SU-DHL-6 (cell line): ENCODE measurements at regions not wholly inside any gene's neighbourhood (a gene's known extent, or its start where the extent isn't known, plus 50 kb on each side); places are given as distances from the start of the nearest gene placed in this dataset.
"Not testable (repeated sequence)": the region's sequence is repeated elsewhere in the genome, so short reads cannot be mapped to it uniquely, and the experiment has no call there.

Experiments
- H2AFZ ChIP-seq: fragments of 200-600 bp; sonication (generic); 2 replicates; pipeline ENCODE4 v1.6.1; 2014; ENCODE audit warnings: low read depth, mild to moderate bottlenecking, moderate library complexity, mixed read lengths, antibody characterized with exemption, low read length; ENCODE audit not compliant: severe bottlenecking
- H3F3A ChIP-seq: fragments of 200-600 bp; shearing (Covaris generic); 2 replicates; pipeline ENCODE4 v1.6.0; 2016; ENCODE audit warnings: antibody characterized with exemption, mild to moderate bottlenecking; ENCODE audit not compliant: insufficient read depth
- H3K27ac ChIP-seq: fragments of 200-600 bp; sonication (generic); 2 replicates; pipeline ENCODE4 v1.5.1; 2016; ENCODE audit warnings: low read depth, mild to moderate bottlenecking, low read length, moderate library complexity, mixed read lengths
- H3K27me3 ChIP-seq: fragments of 200-600 bp; sonication (generic), shearing (Covaris generic); 2 replicates; pipeline ENCODE4 v1.6.0; 2014; ENCODE audit warnings: mild to moderate bottlenecking, low read length
- H3K36me3 ChIP-seq: fragments of 200-600 bp; sonication (generic); 2 replicates; pipeline ENCODE4 v1.6.1; 2014; ENCODE audit warnings: mild to moderate bottlenecking, low read length, mixed read lengths
- H3K4me2 ChIP-seq: fragments of 300-600, 200-600 bp; shearing (Covaris generic), sonication (generic); 2 replicates; pipeline ENCODE4 v1.6.0; 2014; ENCODE audit warnings: low read length, low read depth, mild to moderate bottlenecking; ENCODE audit not compliant: poor library complexity, severe bottlenecking
- H3K4me3 ChIP-seq: fragments of 200-600 bp; sonication (generic); 2 replicates; pipeline ENCODE4 v1.5.1; 2014; ENCODE audit warnings: antibody characterized with exemption, low read length, mild to moderate bottlenecking, mixed read lengths; ENCODE audit not compliant: insufficient read depth, poor library complexity, severe bottlenecking
- H3K79me2 ChIP-seq: fragments of 200-600 bp; sonication (generic); 2 replicates; pipeline ENCODE4 v1.6.1; 2014; ENCODE audit warnings: mild to moderate bottlenecking, low read length, moderate library complexity; ENCODE audit not compliant: insufficient read depth
- H3K9ac ChIP-seq: fragments of 200-600 bp; sonication (generic); 2 replicates; pipeline ENCODE4 v1.7.0; 2014; ENCODE audit warnings: mild to moderate bottlenecking, low read length
- H3K9me2 ChIP-seq: fragments of 200-600 bp; sonication (generic); replicated peaks from 2 replicates; pipeline ENCODE4 v1.6.1; 2014; ENCODE audit warnings: low read length; ENCODE audit not compliant: insufficient read depth
- H3K9me3 ChIP-seq: fragments of 200-600 bp; sonication (generic); 2 replicates; pipeline ENCODE4 v1.6.1; 2014; ENCODE audit warnings: low read length, mixed read lengths; ENCODE audit not compliant: insufficient read depth
- H4K20me1 ChIP-seq: fragments of 200-600 bp; sonication (generic); 2 replicates; pipeline ENCODE4 v1.6.1; 2014; ENCODE audit warnings: low read depth, mild to moderate bottlenecking, antibody characterized with exemption, low read length, moderate library complexity, mixed read lengths
- CTCF ChIP-seq: fragments of 200-600 bp; sonication (generic); IDR thresholded peaks from one replicate; pipeline ENCODE4 v1.5.1; 2017; ENCODE audit warnings: antibody characterized with exemption, mild to moderate bottlenecking, low read length, moderate library complexity; ENCODE audit not compliant: insufficient read depth, poor library complexity, severe bottlenecking
- EZH2phosphoT487 ChIP-seq: fragments of 200-600 bp; sonication (generic), shearing (Covaris generic); conservative IDR thresholded peaks from 2 replicates; pipeline ENCODE4 v1.6.1; 2018; ENCODE audit warnings: mild to moderate bottlenecking, antibody characterized with exemption, low read length, moderate library complexity, mixed read lengths

- Histone ChIP-seq H3K4me2 (no peak overlapping the region), H3K79me2 (no peaks in the 10 kb centered on the region), H3F3A (peaks cover 52% of the 10 kb centered on the region), H3K9me3 (no peaks in the 10 kb centered on the region), H3K27me3 (no peaks in the 10 kb centered on the region), H2AFZ (no peak overlapping the region), H3K4me3 (no peak overlapping the region), H3K9ac (no peak overlapping the region), H3K36me3 (no peaks in the 10 kb centered on the region), H4K20me1 (no peaks in the 10 kb centered on the region), H3K9me2 (no peaks in the 10 kb centered on the region), H3K27ac (peak overlapping the region; percentile 50)
- TF ChIP-seq EZH2phosphoT487 (no peak), CTCF (no peak)
Observed at GRCh38 chr20:47445291-47445690, 56.4 kb upstream of the NCOA3 start.

GRCh38 chr20:47447350-47448296 is 54.1 kb upstream of the NCOA3 start:
- H3K9me2 ChIP-seq, H3K79me2 ChIP-seq, H2AFZ ChIP-seq, H3K36me3 ChIP-seq, H3K9ac ChIP-seq, H3K4me3 ChIP-seq, H3K4me2 ChIP-seq, H3K27me3 ChIP-seq, H4K20me1 ChIP-seq, H3K9me3 ChIP-seq: not testable (repeated sequence)
- H3F3A ChIP-seq, result peaks cover 58% of the 10 kb centered on the region
- peak overlapping the region; percentile 95 for H3K27ac ChIP-seq

GRCh38 chr20:47448429-47448828 is 53.3 kb upstream of the NCOA3 start:
- peak overlapping the region; percentile 3 for H3K4me2 ChIP-seq
- no peak overlapping the region for H3K9ac ChIP-seq
- H2AFZ ChIP-seq, result no peak overlapping the region
- H3K79me2 ChIP-seq, result no peaks in the 10 kb centered on the region
- TF ChIP-seq EZH2phosphoT487 (no peak), CTCF (no peak)
- no peaks in the 10 kb centered on the region for H3K27me3 ChIP-seq
- no peaks in the 10 kb centered on the region for H3K9me2 ChIP-seq
- H3K9me3 ChIP-seq, result no peaks in the 10 kb centered on the region
- H4K20me1 ChIP-seq, result no peaks in the 10 kb centered on the region
- peak overlapping the region; percentile 95 for H3K27ac ChIP-seq
- H3K36me3 ChIP-seq, result no peaks in the 10 kb centered on the region
- H3F3A ChIP-seq, result peaks cover 66% of the 10 kb centered on the region
- H3K4me3 ChIP-seq, result no peak overlapping the region

- H3K9me3 ChIP-seq, result no peaks in the 10 kb centered on the region
- no peak overlapping the region for H2AFZ ChIP-seq
- peak overlapping the region; percentile 10 for H3K4me3 ChIP-seq
- peak overlapping the region; percentile 53 for H3K4me2 ChIP-seq
- peak overlapping the region; percentile 95 for H3K27ac ChIP-seq
- H3K9me2 ChIP-seq, result no peaks in the 10 kb centered on the region
- H3F3A ChIP-seq, result peaks cover 77% of the 10 kb centered on the region
- no peaks in the 10 kb centered on the region for H3K36me3 ChIP-seq
- TF ChIP-seq EZH2phosphoT487 (no peak), CTCF (no peak)
- no peaks in the 10 kb centered on the region for H3K27me3 ChIP-seq
- H4K20me1 ChIP-seq, result no peaks in the 10 kb centered on the region
- H3K79me2 ChIP-seq, result no peaks in the 10 kb centered on the region
- H3K9ac ChIP-seq, result peak overlapping the region; percentile 61
Observed at GRCh38 chr20:47451602-47451904, 50.1 kb upstream of the NCOA3 start.
